ENCODE measurements at regions not wholly inside any gene's neighbourhood (a gene's known extent, or its start where the extent isn't known, plus 50 kb on each side); places are given as distances from the start of the nearest gene placed in this dataset.

- TF ChIP-seq CTCF (IDR thresholded peaks at IDR 0.05; ENCODE audit: control extremely low read depth, extremely low read depth, low read depth, missing control alignments): no peak
- POLR2A ChIA-PET: no interaction called here
- CTCF ChIA-PET: interaction anchor here (1.6 to 1.7 kb wide), 2 partner anchors 9 to 32 kb away, joined by 5 to 7 read pairs; no protein-coding TSS in a partner anchor
- no peak for DNase-seq (ENCODE audit: extremely low spot score)
Measured at GRCh38 chr5:117486879-117487391, 912.3 kb upstream of the SEMA6A start.

- POLR2A ChIA-PET: no interaction called here
- TF ChIP-seq CTCF (IDR thresholded peaks at IDR 0.05; ENCODE audit: control extremely low read depth, extremely low read depth, low read depth, missing control alignments): no peak
- no peak for DNase-seq (ENCODE audit: extremely low spot score)
- CTCF ChIA-PET: interaction anchor here (1.6 to 1.7 kb wide), 2 partner anchors 9 to 31 kb away, joined by 5 to 7 read pairs; no protein-coding TSS in a partner anchor
Measured at GRCh38 chr5:117486261-117486660, 911.6 kb upstream of the SEMA6A start.

- DNase-seq (ENCODE audit: extremely low spot score): no peak
- TF ChIP-seq CTCF (IDR thresholded peaks at IDR 0.05; ENCODE audit: control extremely low read depth, extremely low read depth, low read depth, missing control alignments): no peak
- POLR2A ChIA-PET: no interaction called here
- CTCF ChIA-PET: interaction anchor here (6.8 kb wide), 1 partner anchor 21 kb away, joined by 49 read pairs; no protein-coding TSS in a partner anchor
Measured at GRCh38 chr5:117475919-117476318, 901.3 kb upstream of the SEMA6A start.

- POLR2A ChIA-PET: no interaction called here
- no peak for DNase-seq (ENCODE audit: extremely low spot score)
- CTCF ChIA-PET: interaction anchor here (6.8 kb wide), 1 partner anchor 19 kb away, joined by 49 read pairs; no protein-coding TSS in a partner anchor
- no peak for TF ChIP-seq CTCF (IDR thresholded peaks at IDR 0.05; ENCODE audit: control extremely low read depth, extremely low read depth, low read depth, missing control alignments)
Measured at GRCh38 chr5:117473165-117473564, 898.5 kb upstream of the SEMA6A start.

GRCh38 chr5:117463881-117464570, 889.4 kb upstream of the SEMA6A start:
- CTCF ChIA-PET: interaction anchor here (6.7 kb wide), 1 partner anchor 9 kb away, joined by 43 read pairs; no protein-coding TSS in a partner anchor
- no peak for TF ChIP-seq CTCF (IDR thresholded peaks at IDR 0.05; ENCODE audit: control extremely low read depth, extremely low read depth, low read depth, missing control alignments)
- DNase-seq (ENCODE audit: extremely low spot score): no peak

GRCh38 chr5:117461966-117462365, 887.3 kb upstream of the SEMA6A start:
- no peak for TF ChIP-seq CTCF (IDR thresholded peaks at IDR 0.05; ENCODE audit: control extremely low read depth, extremely low read depth, low read depth, missing control alignments)
- ChIA-PET POLR2A (no interaction called here), CTCF (no interaction called here)
- DNase-seq (ENCODE audit: extremely low spot score): no peak

More at GRCh38 chr5:117463881-117464570, 889.4 kb upstream of the SEMA6A start:
- POLR2A ChIA-PET: no interaction called here
